ENCODE measurements at regions not wholly inside any gene's neighbourhood (a gene's known extent, or its start where the extent isn't known, plus 50 kb on each side); places are given as distances from the start of the nearest gene placed in this dataset.

DNA sequence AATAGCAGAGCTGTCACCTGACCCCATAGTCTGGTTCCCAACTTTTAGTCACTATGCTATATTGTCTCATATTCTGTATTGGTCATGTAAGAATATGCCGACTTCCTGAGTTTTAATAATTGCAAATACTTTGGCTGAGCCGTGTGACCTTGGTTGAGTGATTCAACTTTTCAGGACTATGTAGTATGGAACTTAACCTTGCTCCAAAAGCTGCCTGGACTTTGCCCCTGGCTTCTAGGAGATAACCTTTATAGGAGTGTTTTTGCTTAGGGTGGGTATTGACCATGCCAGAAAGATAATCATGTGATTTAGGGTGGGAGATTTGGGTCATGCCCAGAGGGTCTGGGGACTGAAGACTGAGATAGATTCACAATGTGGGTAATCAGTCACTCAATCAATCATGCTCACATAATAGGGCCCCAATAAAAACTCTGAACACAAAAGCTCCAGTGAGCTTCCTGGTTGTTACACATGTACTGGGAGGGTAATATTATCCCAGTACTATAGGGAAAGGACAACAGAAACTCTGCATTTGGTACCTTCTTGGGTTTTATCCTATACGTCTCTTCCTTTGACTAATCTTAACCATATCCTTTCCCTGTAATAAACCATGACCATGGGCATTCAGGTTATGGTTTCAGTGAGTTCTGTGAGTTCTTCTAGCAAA lies 235.6 kb downstream of the RNF152 start:
- Histone ChIP-seq H2BK12ac (ENCODE audit: insufficient read length, low read depth, low read length) (no peak overlapping the region), H3K4me2 (ENCODE audit: insufficient read depth, insufficient read length, low read length) (no peak overlapping the region), H2BK20ac (ENCODE audit: low read depth, low read length, poor library complexity, severe bottlenecking) (no peak overlapping the region), H3K79me2 (ENCODE audit: insufficient read depth, low read length) (no peaks in the 10 kb centered on the region), H3K56ac (ENCODE audit: insufficient read length, low read depth, low read length) (no peak overlapping the region), H3K79me1 (ENCODE audit: insufficient read depth, low read depth, low read length, poor library complexity, severe bottlenecking) (no peaks in the 10 kb centered on the region), H3K4ac (ENCODE audit: low read depth, low read length) (no peak overlapping the region), H2AK5ac (ENCODE audit: insufficient read length, low read length) (no peak overlapping the region), H3T11ph (ENCODE audit: low read length) (no peak overlapping the region), H4K20me1 (ENCODE audit: control insufficient read depth, insufficient read depth, insufficient read length) (no peaks in the 10 kb centered on the region), H2BK120ac (ENCODE audit: low read depth, low read length, poor library complexity, severe bottlenecking) (no peak overlapping the region), H3K9ac (ENCODE audit: extremely low read depth, insufficient read length, low read length) (no peak overlapping the region), H2BK15ac (ENCODE audit: low read depth, low read length) (no peak overlapping the region), H3K27me3 (ENCODE audit: insufficient read depth, low read length) (no peaks in the 10 kb centered on the region), H3K4me1 (ENCODE audit: insufficient read depth, low read length) (peaks cover 4% of the 10 kb centered on the region; the same call in 1 of the 2 replicates), H3K27ac (ENCODE audit: insufficient read length, low read depth, low read length) (no peak overlapping the region), H4K8ac (replicated peaks; ENCODE audit: insufficient read length, low read depth, low read length) (no peak overlapping the region), H4K91ac (ENCODE audit: insufficient read length, low read depth, low read length) (no peak overlapping the region), H3K23ac (ENCODE audit: insufficient read length, low read depth, low read length) (no peak overlapping the region), H3K18ac (ENCODE audit: insufficient read length, low read depth, low read length) (no peak overlapping the region), H2AFZ (ENCODE audit: low read length) (no peak overlapping the region), H2BK5ac (ENCODE audit: insufficient read length, low read length) (no peak overlapping the region), H3K14ac (ENCODE audit: insufficient read depth, low read length) (no peak overlapping the region), H3K23me2 (ENCODE audit: insufficient read length, low read depth, low read length, poor library complexity, severe bottlenecking) (no peaks in the 10 kb centered on the region), H4K5ac (ENCODE audit: insufficient read length, low read depth, low read length) (no peak overlapping the region), H3K9me3 (ENCODE audit: control insufficient read depth, low read depth, low read length) (no peaks in the 10 kb centered on the region)
- Mint-ChIP-seq H3K9me3 (peaks cover 8 to 12% of the 10 kb centered on the region in 2 experiments; a peak in 4 of 5 replicates), H3K27me3 (ENCODE audit: low read depth) (no peaks in the 10 kb centered on the region; the same call in 1 of the 2 replicates), H3K4me3 (no peak overlapping the region), H3K36me3 (ENCODE audit: insufficient read depth in 1 of 3, low read depth in 3 of 3) (peaks cover 2 to 20% (median 3%) of the 10 kb centered on the region in 3 experiments; a peak in 6 of 7 replicates), H3K4me1 (peaks cover 21 to 38% of the 10 kb centered on the region in 2 experiments), H3K27ac (no peak overlapping the region)
- no peak for DNase-seq
- TF ChIP-seq, protein P1, sequence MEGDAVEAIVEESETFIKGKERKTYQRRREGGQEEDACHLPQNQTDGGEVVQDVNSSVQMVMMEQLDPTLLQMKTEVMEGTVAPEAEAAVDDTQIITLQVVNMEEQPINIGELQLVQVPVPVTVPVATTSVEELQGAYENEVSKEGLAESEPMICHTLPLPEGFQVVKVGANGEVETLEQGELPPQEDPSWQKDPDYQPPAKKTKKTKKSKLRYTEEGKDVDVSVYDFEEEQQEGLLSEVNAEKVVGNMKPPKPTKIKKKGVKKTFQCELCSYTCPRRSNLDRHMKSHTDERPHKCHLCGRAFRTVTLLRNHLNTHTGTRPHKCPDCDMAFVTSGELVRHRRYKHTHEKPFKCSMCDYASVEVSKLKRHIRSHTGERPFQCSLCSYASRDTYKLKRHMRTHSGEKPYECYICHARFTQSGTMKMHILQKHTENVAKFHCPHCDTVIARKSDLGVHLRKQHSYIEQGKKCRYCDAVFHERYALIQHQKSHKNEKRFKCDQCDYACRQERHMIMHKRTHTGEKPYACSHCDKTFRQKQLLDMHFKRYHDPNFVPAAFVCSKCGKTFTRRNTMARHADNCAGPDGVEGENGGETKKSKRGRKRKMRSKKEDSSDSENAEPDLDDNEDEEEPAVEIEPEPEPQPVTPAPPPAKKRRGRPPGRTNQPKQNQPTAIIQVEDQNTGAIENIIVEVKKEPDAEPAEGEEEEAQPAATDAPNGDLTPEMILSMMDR (conservative IDR thresholded peaks at IDR 0.05), result no peak
- WGBS (ENCODE audit: extremely low coverage, insufficient read length, low lambda C conversion rate), result no CpG with 5 or more reads among the region's 3 CpGs
